22Rv1 (cell line): ENCODE measurements at regions not wholly inside any gene's neighbourhood (a gene's known extent, or its start where the extent isn't known, plus 50 kb on each side); places are given as distances from the start of the nearest gene placed in this dataset.
"Not testable (repeated sequence)": the region's sequence is repeated elsewhere in the genome, so short reads cannot be mapped to it uniquely, and the experiment has no call there.

ENCODE experiments used
- ZFX ChIP-seq: fragments of 450-650 bp; IDR thresholded peaks from 2 replicates; pipeline ENCODE4 v1.6.1; 2017; ENCODE audit warnings: antibody characterized with exemption, borderline replicate concordance
- TF ChIP-seq, protein P1 (sequence below): fragments of 450-650 bp; IDR thresholded peaks from 2 replicates; pipeline ENCODE4 v1.5.1; 2017; ENCODE audit warnings: mild to moderate bottlenecking

DNA sequence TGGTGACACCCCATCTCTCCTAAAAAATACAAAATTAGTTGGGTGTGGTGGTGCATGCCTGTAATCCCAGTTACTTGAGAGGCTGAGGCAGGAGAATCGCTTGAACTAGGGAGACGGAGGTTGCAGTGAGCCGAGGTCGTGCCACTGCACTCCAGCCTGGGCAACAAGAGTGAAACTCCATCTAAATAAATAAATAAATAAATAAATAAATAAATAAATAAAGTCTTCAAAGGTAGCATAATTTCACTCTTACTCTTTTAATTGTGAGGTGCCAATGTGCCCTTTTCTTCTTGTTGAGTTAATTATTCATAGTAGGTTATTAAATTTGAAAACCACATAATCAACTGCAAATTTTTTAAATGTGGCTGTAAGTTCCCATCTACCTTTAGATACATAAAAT is 146.2 kb upstream of the SNX2 start:
- TF ChIP-seq, protein P1, sequence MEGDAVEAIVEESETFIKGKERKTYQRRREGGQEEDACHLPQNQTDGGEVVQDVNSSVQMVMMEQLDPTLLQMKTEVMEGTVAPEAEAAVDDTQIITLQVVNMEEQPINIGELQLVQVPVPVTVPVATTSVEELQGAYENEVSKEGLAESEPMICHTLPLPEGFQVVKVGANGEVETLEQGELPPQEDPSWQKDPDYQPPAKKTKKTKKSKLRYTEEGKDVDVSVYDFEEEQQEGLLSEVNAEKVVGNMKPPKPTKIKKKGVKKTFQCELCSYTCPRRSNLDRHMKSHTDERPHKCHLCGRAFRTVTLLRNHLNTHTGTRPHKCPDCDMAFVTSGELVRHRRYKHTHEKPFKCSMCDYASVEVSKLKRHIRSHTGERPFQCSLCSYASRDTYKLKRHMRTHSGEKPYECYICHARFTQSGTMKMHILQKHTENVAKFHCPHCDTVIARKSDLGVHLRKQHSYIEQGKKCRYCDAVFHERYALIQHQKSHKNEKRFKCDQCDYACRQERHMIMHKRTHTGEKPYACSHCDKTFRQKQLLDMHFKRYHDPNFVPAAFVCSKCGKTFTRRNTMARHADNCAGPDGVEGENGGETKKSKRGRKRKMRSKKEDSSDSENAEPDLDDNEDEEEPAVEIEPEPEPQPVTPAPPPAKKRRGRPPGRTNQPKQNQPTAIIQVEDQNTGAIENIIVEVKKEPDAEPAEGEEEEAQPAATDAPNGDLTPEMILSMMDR, result not testable (repeated sequence)
- TF ChIP-seq ZFX, result not testable (repeated sequence)
